VCaP (cell line): ENCODE measurements at regions not wholly inside any gene's neighbourhood (a gene's known extent, or its start where the extent isn't known, plus 50 kb on each side); places are given as distances from the start of the nearest gene placed in this dataset.

Source experiments
- H3K27ac ChIP-seq: fragments of 450-650 bp; 2 replicates; pipeline ENCODE4 v1.5.1; 2017
- TF ChIP-seq, protein P1 (sequence below): fragments of 450-650 bp; conservative IDR thresholded peaks from 2 replicates; pipeline ENCODE4 v1.5.1; 2017; ENCODE audit warnings: mild to moderate bottlenecking, moderate library complexity

GRCh38 chr4:184536881-184537248 is 62.5 kb upstream of the IRF2 start:
- TF ChIP-seq, protein P1, sequence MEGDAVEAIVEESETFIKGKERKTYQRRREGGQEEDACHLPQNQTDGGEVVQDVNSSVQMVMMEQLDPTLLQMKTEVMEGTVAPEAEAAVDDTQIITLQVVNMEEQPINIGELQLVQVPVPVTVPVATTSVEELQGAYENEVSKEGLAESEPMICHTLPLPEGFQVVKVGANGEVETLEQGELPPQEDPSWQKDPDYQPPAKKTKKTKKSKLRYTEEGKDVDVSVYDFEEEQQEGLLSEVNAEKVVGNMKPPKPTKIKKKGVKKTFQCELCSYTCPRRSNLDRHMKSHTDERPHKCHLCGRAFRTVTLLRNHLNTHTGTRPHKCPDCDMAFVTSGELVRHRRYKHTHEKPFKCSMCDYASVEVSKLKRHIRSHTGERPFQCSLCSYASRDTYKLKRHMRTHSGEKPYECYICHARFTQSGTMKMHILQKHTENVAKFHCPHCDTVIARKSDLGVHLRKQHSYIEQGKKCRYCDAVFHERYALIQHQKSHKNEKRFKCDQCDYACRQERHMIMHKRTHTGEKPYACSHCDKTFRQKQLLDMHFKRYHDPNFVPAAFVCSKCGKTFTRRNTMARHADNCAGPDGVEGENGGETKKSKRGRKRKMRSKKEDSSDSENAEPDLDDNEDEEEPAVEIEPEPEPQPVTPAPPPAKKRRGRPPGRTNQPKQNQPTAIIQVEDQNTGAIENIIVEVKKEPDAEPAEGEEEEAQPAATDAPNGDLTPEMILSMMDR = no peak
- H3K27ac ChIP-seq = peak overlapping the region; percentile 90

DNA sequence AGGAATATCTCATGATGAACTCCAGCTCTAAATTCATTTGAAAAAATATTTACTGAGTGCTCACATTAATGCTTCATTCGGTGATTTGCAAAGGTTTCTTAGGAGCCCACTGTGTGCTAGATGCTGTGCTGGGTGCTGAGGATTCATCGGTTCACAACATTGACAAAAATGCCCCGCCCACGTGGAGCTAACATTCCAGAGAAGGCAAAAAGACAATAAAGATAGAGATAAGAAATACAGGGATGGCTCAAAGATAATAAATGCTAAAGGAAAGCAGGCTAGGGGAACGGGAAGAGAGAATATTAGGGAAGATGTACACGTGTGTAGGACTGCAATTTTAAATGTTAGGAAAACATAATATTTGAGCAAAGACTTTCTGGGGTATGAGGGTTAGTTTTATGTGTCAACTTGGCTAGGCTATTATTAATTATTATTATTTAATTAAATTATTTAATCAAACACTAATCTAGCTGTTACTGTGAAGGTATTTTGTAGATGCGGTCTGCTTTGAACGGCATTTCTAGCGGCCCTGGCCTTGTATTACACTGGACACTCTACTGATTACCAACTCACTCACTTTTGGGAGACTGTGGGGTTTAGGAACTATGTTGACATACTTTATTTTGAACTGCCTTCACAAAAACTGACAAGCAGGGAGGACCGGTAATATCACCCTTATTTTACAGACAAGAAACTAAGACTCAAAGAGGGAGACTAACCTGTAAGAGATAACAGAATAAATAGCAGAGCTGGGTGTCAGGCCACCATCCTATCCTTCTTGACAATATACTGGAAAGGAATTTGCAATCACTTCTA is 61.9 kb upstream of the IRF2 start:
- peak overlapping the region; percentile 90 for H3K27ac ChIP-seq
- TF ChIP-seq, protein P1 = no peak

DNA sequence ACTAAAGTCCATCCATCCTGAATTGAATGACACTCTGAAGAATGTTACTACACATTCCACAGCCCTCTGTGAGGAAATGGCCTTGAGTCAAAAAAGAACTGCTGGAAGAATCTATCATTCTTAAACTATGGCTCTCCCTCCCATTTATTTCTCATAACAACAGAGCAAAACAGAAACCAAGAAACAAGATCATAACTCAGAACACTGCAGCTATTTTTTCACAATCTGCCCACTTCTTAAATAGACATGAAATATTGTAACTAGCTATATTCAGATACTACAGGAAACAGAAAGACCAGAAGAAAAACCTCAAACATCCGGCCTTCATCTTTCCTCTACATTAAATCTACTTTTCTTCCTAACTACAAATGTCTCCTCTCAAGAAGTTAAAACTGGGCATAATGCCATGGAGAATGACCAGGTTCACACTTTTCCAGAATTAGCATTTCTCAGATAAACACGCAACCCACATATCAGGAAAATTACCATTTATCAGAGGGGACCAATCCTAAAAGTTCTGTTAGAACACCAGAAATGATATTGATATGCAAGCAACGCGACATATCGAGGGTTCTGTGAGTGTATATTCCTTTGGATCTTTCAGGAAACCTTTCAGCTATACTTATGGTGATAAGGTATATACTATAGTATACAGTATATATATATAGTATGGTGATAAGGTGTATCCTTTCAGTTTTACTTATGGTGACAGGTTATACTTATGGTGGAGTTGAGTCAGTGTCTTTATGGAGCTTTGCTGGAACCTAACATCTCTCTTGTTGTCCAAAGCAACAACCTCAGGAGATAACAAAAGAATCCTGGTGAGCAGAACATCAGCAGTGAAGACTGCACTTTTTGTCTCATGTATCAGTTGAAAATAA is 60.4 kb upstream of the IRF2 start:
- TF ChIP-seq, protein P1 = no peak
- no peak overlapping the region for H3K27ac ChIP-seq

DNA sequence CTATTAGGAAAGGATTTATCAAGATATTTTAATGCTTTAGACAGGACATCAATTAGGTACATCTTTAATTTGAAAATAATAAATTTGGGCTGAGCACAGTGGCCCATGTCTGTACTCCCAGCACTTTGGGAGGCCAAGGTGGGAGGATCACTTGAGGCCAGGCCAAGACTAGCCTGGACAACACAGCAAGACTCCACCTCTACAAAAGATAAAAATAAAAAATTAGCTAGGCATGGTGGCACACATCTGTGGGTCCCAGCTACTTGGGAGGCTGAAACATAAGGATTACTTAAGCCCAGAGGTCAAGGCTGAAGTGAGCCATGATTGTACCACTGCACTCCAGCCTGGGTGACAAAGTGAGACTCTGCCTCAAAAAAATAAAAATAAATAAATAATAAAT is 59.6 kb upstream of the IRF2 start:
- no peak overlapping the region for H3K27ac ChIP-seq
- TF ChIP-seq, protein P1 = no peak

GRCh38 chr4:184531008-184531407 is 56.7 kb upstream of the IRF2 start:
- TF ChIP-seq, protein P1 = no peak
- peak overlapping the region; percentile 28; the same call in 1 of the 2 replicates for H3K27ac ChIP-seq

DNA sequence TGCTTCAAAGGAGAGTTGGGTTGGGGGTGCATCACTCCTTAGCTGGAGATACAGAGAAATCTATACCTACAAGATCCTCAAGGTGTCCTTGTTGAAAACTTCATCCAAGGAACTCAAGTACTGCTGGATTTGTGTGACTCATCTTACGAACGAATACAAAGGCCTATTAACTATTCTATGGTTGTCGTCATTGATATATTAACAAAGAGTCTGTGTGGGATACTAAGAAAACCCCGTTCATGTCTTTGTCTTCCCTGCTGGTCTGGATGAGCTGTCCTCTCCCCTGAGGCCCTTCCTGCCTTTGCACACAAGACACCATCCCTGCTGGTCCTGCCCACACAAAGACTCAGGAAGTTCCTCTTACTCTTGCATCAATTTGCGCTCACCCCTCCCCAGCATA is 54.9 kb upstream of the IRF2 start:
- no peak overlapping the region for H3K27ac ChIP-seq
- TF ChIP-seq, protein P1 = no peak

- TF ChIP-seq, protein P1 = no peak
- no peak overlapping the region for H3K27ac ChIP-seq
Measured at GRCh38 chr4:184528713-184529112, 54.4 kb upstream of the IRF2 start.
